ELR (cell line): ENCODE measurements at regions not wholly inside any gene's neighbourhood (a gene's known extent, or its start where the extent isn't known, plus 50 kb on each side); places are given as distances from the start of the nearest gene placed in this dataset.

Experiments used
- DNase-seq: peaks from one replicate; pipeline ENCODE4 v3.0.0-alpha.2; 2015; ENCODE audit warnings: low read depth

DNA sequence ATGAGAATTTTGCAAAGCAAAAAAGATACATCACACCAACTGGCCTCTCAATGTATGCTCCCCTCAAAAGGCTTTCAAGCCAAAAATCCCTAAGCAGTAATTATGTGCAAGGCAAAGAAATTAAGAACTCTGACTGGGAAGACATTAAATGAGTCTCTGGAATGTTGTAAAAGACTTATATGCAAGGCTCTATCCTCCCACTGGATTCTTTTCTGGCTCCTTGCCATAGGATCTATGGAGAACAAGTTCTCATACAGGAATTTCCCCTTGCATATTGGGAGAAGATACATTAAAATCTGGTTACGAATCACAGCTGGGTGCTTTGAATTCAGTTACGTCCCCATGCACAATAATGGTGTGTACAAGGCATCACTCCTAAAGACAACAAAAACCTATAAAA is 73.4 kb upstream of the ATL2 start:
- no peak for DNase-seq

DNA sequence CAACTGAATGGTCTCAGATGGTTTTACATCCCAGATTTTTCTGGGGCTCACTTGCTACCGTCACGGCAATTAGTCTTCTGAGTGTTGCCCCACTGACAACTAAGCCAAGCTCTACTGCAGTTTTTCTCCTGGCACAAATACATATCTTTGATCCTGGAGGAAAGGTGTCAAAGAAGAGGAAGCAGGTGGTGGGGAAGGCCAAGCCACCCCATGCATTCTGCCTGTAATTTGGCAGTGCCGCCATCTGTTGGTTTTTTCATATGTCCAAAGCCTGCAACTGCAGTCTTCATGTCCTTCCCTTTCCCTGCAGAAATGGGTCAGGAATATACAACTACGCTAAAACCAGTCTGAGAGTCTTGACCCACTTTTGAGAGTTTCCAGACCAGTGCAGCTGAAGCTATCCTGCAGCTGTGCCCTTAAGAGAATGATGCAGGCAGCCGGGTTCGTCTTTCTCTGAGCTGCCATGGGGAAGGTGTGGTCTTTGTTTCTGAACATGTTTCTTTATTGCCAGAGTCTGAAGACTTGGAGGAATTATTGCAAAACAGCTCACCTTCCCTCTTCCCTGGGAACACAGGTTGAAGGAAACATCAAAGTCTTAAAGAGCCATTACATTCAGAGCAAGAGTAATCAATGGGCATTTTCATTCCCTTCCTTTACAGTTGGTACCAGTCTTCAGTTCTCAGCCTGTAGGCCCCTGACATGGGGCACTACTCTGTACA is 71.8 kb upstream of the ATL2 start:
- no peak for DNase-seq

DNA sequence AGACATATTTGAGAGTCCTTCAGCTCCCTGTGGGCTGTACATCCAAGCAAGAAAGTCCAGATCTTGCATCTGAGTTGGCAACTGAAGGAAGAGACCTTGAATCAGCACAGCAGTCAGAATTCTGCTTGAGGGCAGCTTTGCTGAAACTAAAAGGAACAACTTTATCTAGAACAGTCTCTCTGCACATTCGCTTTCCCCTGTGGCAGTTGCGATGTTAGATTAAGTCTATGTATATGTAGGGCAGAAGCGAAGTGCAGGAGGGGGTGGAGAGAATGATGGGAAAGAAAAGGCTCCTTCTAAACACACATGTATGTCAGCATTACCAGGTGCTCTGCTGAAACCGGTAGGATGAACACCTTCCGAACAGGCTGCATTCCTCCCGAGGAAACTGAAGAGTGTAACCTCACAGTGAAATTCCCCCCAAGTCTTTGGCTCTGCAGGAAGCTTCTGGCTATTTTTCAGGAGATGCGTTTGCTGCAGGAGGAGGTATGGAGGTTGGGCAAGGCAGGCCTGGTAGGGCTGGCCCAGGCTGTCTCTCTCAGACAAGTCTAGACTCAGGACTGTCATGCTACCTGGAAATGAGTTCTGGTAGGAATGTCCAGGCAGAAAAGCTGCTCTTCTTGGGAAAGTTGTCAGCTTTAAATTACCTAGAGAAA is 70.0 kb upstream of the ATL2 start:
- DNase-seq = no peak

- no peak for DNase-seq
These were observed 69.3 kb upstream of the ATL2 start for GRCh38 chr2:38446418-38446817.

DNA sequence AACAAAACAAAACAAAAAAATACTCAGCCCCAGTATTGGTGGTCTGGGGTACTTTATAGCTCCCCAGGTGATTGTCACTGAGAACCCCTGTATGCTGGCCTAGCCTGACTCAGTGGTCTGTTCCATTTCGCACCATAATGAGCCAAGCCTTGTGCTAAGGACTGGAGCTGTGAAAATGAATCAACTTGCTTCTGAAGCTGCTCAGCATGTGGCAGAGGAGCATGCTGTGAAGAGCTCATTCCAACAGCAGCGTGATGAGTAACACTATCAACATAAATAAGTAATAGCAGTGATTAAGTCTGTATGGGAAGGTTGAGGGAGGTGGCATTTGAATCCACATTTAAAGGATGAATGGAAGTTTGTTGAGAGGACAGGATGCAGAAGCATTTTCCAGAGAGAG is 67.2 kb upstream of the ATL2 start:
- DNase-seq = peak; percentile 69

DNA sequence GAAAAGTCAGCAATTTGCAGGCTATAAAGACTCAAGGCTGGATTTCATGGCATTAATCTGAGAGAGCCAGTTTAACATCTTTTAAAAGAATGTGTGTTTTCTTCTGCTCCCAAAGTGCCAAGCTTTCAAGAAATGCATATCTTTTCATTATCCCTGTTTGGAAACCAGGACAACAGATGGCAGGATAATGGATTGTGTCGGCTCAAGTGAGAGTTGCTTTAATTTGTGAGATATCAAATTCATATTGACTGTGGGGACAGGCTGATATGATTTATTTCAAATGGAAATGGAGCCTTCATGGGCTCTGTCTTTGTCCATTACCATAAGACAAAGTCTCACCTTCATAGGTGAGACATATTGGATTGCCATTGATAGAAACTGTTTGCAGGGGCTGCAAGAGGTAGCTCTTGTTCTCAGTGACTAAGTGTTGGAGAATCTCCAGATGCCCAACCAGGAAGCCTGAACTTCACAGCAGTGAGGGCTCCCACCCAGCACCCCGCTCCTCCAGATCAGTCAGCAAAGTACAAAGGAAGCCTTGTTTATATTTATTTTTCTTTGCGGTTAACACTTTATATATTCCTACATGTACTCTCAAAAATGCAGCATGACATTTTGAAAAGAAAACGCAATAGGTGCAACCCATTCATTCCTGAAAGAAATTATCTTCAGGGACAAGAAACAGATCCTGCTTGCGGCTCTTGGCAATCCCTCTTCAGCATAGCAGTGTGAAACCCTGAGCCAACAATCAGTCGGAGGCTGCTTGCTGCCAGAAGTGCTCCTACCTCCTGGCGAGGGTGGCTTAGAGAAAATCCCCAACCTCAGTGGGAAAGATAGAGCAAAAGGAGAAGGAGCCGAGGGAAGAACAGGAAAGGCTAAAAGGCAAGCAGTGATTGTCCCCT is 65.8 kb upstream of the ATL2 start:
- DNase-seq = peak; percentile 69

- no peak for DNase-seq
These were observed 64.3 kb upstream of the ATL2 start for GRCh38 chr2:38441346-38441745.

GRCh38 chr2:38440655-38441054 is 63.6 kb upstream of the ATL2 start:
- DNase-seq = no peak

- no peak for DNase-seq
These were observed 62.8 kb upstream of the ATL2 start for GRCh38 chr2:38439863-38440262.

- DNase-seq = no peak
These were observed 62.0 kb upstream of the ATL2 start for GRCh38 chr2:38438883-38439612.

GRCh38 chr2:38438133-38438882 is 61.2 kb upstream of the ATL2 start:
- no peak for DNase-seq

- no peak for DNase-seq
These were observed 59.2 kb upstream of the ATL2 start for GRCh38 chr2:38436227-38436664.

DNA sequence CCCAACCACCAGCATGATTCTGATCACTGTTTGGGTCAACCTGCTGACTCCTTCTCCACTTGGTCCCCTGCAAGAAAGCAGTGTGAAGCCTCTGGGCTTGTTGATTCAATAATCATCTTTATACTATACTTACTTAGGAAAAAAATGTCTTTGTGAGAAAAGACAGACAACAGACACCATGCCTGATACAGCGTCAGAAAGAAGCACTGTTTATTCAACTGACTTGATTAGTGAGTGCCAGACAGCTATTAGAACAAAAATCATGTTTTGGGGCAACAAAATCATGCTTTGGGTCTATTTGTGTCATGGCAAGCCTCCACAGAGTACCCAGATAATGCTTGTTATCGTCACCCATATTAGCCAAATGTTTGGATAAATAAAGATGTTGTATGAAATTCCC is 58.7 kb upstream of the ATL2 start:
- no peak for DNase-seq

DNA sequence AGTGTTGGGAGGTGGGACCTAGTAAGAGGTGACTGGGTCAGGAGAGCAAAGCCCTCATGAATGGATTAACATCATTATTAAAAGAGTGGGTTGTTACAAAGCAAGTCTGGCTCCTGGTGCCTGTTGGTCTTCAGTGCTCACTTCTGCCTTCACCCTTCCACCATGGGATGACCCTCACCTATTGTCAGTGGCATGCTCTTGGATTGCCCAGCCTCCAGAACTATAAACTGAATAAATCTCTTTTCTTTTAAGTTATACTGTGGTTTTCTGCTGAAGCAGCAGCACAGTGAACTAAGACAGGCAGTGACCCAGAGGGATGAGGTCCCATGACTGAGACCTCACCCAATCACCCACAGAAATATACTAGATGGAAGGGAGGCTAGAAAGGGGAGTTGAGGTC is 57.5 kb upstream of the ATL2 start:
- no peak for DNase-seq

- DNase-seq = peak; percentile 81
These were observed 56.5 kb upstream of the ATL2 start for GRCh38 chr2:38433607-38433975.

DNA sequence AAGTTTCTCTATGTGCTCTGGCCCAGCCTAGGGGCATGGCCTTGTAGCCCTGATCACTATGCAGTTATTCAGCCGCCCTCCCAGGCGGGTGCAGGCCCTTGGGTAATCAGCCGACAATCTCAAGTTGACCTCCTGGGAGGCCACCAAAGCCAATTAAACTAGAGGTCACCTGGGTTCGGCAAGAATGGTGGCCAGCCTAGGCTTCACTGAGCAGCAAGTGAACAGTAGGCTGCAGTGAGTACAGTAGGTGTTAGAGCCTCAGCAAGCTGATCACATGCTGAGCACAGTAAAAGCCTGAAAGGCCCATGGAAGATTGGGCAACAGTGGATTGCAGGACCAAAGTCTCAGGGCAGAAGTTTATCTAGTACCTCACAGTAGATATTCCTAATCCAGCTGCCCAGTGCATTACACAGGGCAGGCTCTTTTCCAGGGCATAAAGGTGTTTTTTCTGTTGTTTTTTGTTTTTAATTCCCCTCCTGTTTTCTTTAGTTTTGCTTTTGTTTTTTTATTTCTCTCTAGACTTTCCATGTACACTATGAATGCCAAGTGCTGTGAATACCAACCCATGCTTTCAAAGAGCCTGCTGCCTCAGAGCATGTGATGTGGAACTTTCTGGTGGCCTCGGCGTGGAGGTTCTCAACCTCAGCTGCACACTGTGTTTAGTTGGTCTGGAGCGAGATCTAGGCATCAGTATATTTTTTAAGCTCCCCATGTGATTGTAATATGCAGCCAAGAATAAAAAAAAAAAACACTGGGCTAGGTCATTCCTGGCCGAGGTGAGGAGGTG is 55.9 kb upstream of the ATL2 start:
- DNase-seq = no peak

DNA sequence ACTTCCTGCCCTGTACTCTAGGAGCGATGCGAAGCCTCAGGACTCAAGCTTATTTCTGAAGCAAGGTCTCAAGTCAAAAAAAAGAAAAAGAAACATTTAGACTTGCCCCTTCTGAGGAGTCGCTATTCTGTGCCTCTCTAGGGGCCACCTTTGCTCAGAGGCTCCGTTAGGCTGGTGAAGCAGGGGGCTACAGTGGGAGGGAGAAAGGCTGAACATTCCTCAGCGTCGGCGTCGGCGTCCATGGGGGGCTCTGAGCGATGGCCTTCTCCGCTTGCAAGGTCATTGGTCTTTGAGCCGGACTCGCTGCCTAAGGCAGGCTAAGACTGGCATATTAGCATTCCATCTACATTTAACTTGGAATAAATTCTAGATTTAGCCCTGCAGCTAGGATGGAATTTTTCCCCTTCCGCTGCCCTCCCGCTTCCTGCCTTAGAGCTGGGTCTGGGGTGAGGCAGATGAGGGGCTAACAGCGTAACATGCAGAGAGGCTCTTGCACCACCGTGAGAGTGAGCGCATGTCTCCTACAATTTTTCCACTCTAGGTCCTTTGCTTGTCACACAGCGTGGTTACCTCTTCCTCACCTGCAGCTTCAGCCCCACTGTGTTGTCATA is 53.6 kb upstream of the ATL2 start:
- DNase-seq = no peak

DNA sequence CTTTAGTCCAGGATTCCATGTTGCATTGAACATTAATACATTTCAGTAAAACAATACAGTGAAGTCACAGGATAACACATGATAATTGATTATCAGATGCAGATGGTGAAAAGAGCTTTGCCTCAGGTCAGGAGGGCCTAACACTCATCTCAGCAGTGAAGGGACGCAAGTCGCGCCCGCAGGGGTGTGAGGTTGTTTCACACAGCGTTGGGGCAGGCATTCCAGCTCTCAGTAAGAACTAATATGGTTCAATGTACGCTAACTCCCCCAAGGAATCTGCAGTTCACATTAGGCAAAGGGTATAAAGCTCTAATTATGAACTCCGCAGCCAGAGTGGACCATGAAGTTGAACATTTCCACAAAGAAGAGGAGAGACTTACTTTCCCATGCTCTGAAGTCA is 53.1 kb upstream of the ATL2 start:
- DNase-seq = no peak

DNA sequence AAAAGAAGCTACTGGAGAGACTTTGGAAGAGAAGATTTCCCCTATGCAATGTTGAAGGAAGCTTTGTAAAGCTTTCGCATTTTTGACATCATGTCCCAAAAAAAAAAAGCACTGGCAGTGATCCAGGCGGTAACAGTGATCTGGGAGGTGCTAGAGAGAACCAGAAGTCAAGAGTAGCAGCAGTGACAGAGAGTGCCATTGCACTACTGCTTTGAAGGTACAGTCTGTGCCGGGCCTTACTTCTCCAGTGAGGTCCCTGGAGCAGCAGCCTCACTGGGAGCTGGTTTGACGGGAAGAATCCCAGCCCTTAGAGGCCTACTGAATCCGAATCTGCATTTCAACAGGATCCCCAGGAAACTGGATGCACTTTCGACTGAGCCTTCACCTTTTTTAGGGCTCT is 50.9 kb upstream of the ATL2 start:
- DNase-seq = no peak

- no peak for DNase-seq
These were observed 50.0 kb upstream of the ATL2 start for GRCh38 chr2:38427054-38427453.
